Gastroesophageal sphincter (tissue), 3 donors: ENCODE measurements at regions not wholly inside any gene's neighbourhood (a gene's known extent, or its start where the extent isn't known, plus 50 kb on each side); places are given as distances from the start of the nearest gene placed in this dataset.

Experiments
- EP300 ChIP-seq: sonication (generic); formaldehyde crosslinking; IDR thresholded peaks from one replicate; pipeline ENCODE4 v1.6.1; 2017; ENCODE audit warnings: antibody characterized with exemption, mild to moderate bottlenecking
- POLR2A ChIP-seq, 2 donors: fragments of 450-650 bp; IDR thresholded peaks; one replicate each; pipeline ENCODE4 v1.6.1; 2017; ENCODE audit warnings: antibody characterized with exemption in 2 of 2, mild to moderate bottlenecking in 2 of 2, moderate library complexity in 1 of 2
- POLR2AphosphoS5 ChIP-seq: sonication (generic); formaldehyde crosslinking; IDR thresholded peaks from one replicate; pipeline ENCODE4 v1.6.1; 2017; ENCODE audit warnings: antibody characterized with exemption
- TF ChIP-seq, protein P1 (sequence below), 4 experiments: fragments of 200-600 bp in 2 of 4; fragments of 450-650 bp in 2 of 4; sonication (generic) in 1 of 4; IDR thresholded peaks; one replicate each; pipeline ENCODE4 v1.5.1; 2017 to 2019; ENCODE audit warnings: antibody characterized with exemption in 4 of 4, mild to moderate bottlenecking in 2 of 4, moderate library complexity in 2 of 4

GRCh38 chr21:17397703-17398102, 115.1 kb upstream of the CXADR start:
- TF ChIP-seq, protein P1, sequence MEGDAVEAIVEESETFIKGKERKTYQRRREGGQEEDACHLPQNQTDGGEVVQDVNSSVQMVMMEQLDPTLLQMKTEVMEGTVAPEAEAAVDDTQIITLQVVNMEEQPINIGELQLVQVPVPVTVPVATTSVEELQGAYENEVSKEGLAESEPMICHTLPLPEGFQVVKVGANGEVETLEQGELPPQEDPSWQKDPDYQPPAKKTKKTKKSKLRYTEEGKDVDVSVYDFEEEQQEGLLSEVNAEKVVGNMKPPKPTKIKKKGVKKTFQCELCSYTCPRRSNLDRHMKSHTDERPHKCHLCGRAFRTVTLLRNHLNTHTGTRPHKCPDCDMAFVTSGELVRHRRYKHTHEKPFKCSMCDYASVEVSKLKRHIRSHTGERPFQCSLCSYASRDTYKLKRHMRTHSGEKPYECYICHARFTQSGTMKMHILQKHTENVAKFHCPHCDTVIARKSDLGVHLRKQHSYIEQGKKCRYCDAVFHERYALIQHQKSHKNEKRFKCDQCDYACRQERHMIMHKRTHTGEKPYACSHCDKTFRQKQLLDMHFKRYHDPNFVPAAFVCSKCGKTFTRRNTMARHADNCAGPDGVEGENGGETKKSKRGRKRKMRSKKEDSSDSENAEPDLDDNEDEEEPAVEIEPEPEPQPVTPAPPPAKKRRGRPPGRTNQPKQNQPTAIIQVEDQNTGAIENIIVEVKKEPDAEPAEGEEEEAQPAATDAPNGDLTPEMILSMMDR (IDR thresholded peaks at IDR 0.05): no peak
- TF ChIP-seq EP300: no peak
- no peak for TF ChIP-seq POLR2A (IDR thresholded peaks at IDR 0.05)
- no peak for TF ChIP-seq POLR2AphosphoS5
